Activated CD8-positive, alpha-beta memory T cell treated with anti-CD3 and anti-CD28 coated beads, Interleukin-2, amount 10 ng/mL, durations not matched to agents 7 days and 5 days (primary cell): ENCODE measurements at regions not wholly inside any gene's neighbourhood (a gene's known extent, or its start where the extent isn't known, plus 50 kb on each side); places are given as distances from the start of the nearest gene placed in this dataset.

Experiments
- ATAC-seq: fragments of 150-1000 bp; cut with Tn5 transposase; one replicate; pipeline ENCODE4 v1.10.0; 2021; ENCODE audit warnings: moderate library complexity
- CTCF ChIA-PET: fragments of 350-600 bp; sonication (Branson Sonifier 250); formaldehyde crosslinking; loops from one replicate; lab custom pipeline; 2021; ENCODE audit warnings: antibody characterized with exemption; lab: Charles Lee
- DNase-seq: peaks from one replicate; pipeline ENCODE4 v3.0.0-alpha.2; 2020
- H3K27ac Mint-ChIP-seq: one replicate; pipeline ENCODE4 v1.8.0; 2021; ENCODE audit warnings: mild to moderate bottlenecking, mixed read lengths
- H3K27me3 Mint-ChIP-seq: one replicate; pipeline ENCODE4 v1.8.0; 2021; ENCODE audit warnings: mixed read lengths
- H3K36me3 Mint-ChIP-seq: one replicate; pipeline ENCODE4 v1.8.0; 2021; ENCODE audit warnings: mild to moderate bottlenecking, mixed read lengths
- H3K4me1 Mint-ChIP-seq: one replicate; pipeline ENCODE4 v1.8.0; 2021; ENCODE audit warnings: mixed read lengths
- H3K4me3 Mint-ChIP-seq: one replicate; pipeline ENCODE4 v1.8.0; 2021; ENCODE audit warnings: mild to moderate bottlenecking, moderate library complexity, mixed read lengths
- H3K9me3 Mint-ChIP-seq: one replicate; pipeline ENCODE4 v1.8.0; 2022; ENCODE audit warnings: low read depth, mixed read lengths

- CTCF ChIA-PET, result no interaction called here
- no peak overlapping the region for H3K27ac Mint-ChIP-seq
- DNase-seq (no peak), ATAC-seq (no peak)
- H3K9me3 Mint-ChIP-seq, result no peaks in the 10 kb centered on the region
- no peak overlapping the region for H3K4me3 Mint-ChIP-seq
- H3K4me1 Mint-ChIP-seq, result no peaks in the 10 kb centered on the region
- H3K27me3 Mint-ChIP-seq, result no peaks in the 10 kb centered on the region
- H3K36me3 Mint-ChIP-seq, result no peaks in the 10 kb centered on the region
These were observed 50.3 kb downstream of the PLXNA1 start for GRCh38 chr3:127033171-127033570.

GRCh38 chr3:127033786-127034185 is 50.9 kb downstream of the PLXNA1 start:
- DNase-seq (no peak), ATAC-seq (no peak)
- Mint-ChIP-seq H3K9me3 (no peaks in the 10 kb centered on the region), H3K4me3 (no peak overlapping the region), H3K27me3 (no peaks in the 10 kb centered on the region), H3K36me3 (no peaks in the 10 kb centered on the region), H3K27ac (no peak overlapping the region), H3K4me1 (no peaks in the 10 kb centered on the region)
- CTCF ChIA-PET, result no interaction called here

GRCh38 chr3:127034195-127034989 is 51.5 kb downstream of the PLXNA1 start:
- CTCF ChIA-PET, result no interaction called here
- H3K27me3 Mint-ChIP-seq, result no peaks in the 10 kb centered on the region
- no peak for ATAC-seq
- no peak overlapping the region for H3K4me3 Mint-ChIP-seq
- DNase-seq, result no peak
- no peaks in the 10 kb centered on the region for H3K36me3 Mint-ChIP-seq
- no peak overlapping the region for H3K27ac Mint-ChIP-seq
- no peaks in the 10 kb centered on the region for H3K9me3 Mint-ChIP-seq
- H3K4me1 Mint-ChIP-seq, result no peaks in the 10 kb centered on the region

GRCh38 chr3:127034990-127035652 is 52.2 kb downstream of the PLXNA1 start:
- CTCF ChIA-PET, result no interaction called here
- no peak overlapping the region for H3K4me3 Mint-ChIP-seq

GRCh38 chr3:127035677-127036076 is 52.8 kb downstream of the PLXNA1 start:
- Mint-ChIP-seq H3K27ac (no peak overlapping the region), H3K9me3 (no peaks in the 10 kb centered on the region), H3K4me3 (no peak overlapping the region), H3K4me1 (no peaks in the 10 kb centered on the region), H3K27me3 (no peaks in the 10 kb centered on the region), H3K36me3 (no peaks in the 10 kb centered on the region)
- ATAC-seq (no peak), DNase-seq (no peak)
- CTCF ChIA-PET, result no interaction called here

More at GRCh38 chr3:127034990-127035652, 52.2 kb downstream of the PLXNA1 start:
- Mint-ChIP-seq H3K27ac (no peak overlapping the region), H3K36me3 (no peaks in the 10 kb centered on the region), H3K27me3 (no peaks in the 10 kb centered on the region), H3K4me1 (no peaks in the 10 kb centered on the region), H3K9me3 (no peaks in the 10 kb centered on the region)
- no peak for ATAC-seq
- DNase-seq, result no peak

- Mint-ChIP-seq H3K27ac (no peak overlapping the region), H3K4me3 (no peak overlapping the region), H3K36me3 (no peaks in the 10 kb centered on the region), H3K27me3 (no peaks in the 10 kb centered on the region), H3K4me1 (no peaks in the 10 kb centered on the region), H3K9me3 (no peaks in the 10 kb centered on the region)
- ATAC-seq (no peak), DNase-seq (no peak)
- CTCF ChIA-PET, result no interaction called here
These were observed 53.5 kb downstream of the PLXNA1 start for GRCh38 chr3:127036209-127037020.

- Mint-ChIP-seq H3K4me1 (no peaks in the 10 kb centered on the region), H3K4me3 (no peak overlapping the region), H3K36me3 (no peaks in the 10 kb centered on the region), H3K27me3 (no peaks in the 10 kb centered on the region), H3K9me3 (no peaks in the 10 kb centered on the region), H3K27ac (no peak overlapping the region)
- DNase-seq, result no peak
- CTCF ChIA-PET, result no interaction called here
- ATAC-seq, result no peak
These were observed 54.1 kb downstream of the PLXNA1 start for GRCh38 chr3:127037021-127037400.

GRCh38 chr3:127037418-127037841 is 54.5 kb downstream of the PLXNA1 start:
- H3K27ac Mint-ChIP-seq, result no peak overlapping the region
- no peaks in the 10 kb centered on the region for H3K9me3 Mint-ChIP-seq
- DNase-seq (no peak), ATAC-seq (no peak)
- no peaks in the 10 kb centered on the region for H3K36me3 Mint-ChIP-seq
- H3K4me1 Mint-ChIP-seq, result no peaks in the 10 kb centered on the region
- CTCF ChIA-PET, result no interaction called here
- no peaks in the 10 kb centered on the region for H3K27me3 Mint-ChIP-seq
- H3K4me3 Mint-ChIP-seq, result no peak overlapping the region

GRCh38 chr3:127037971-127038446 is 55.1 kb downstream of the PLXNA1 start:
- Mint-ChIP-seq H3K4me3 (no peak overlapping the region), H3K27me3 (no peaks in the 10 kb centered on the region), H3K4me1 (no peaks in the 10 kb centered on the region), H3K36me3 (no peaks in the 10 kb centered on the region), H3K27ac (no peak overlapping the region), H3K9me3 (no peaks in the 10 kb centered on the region)
- CTCF ChIA-PET, result no interaction called here
- ATAC-seq, result no peak
- DNase-seq, result no peak

GRCh38 chr3:127038466-127038865 is 55.6 kb downstream of the PLXNA1 start:
- H3K27me3 Mint-ChIP-seq, result no peaks in the 10 kb centered on the region
- H3K4me1 Mint-ChIP-seq, result no peaks in the 10 kb centered on the region
- H3K9me3 Mint-ChIP-seq, result no peaks in the 10 kb centered on the region
- no peaks in the 10 kb centered on the region for H3K36me3 Mint-ChIP-seq
- DNase-seq (no peak), ATAC-seq (no peak)
- CTCF ChIA-PET, result no interaction called here
- H3K27ac Mint-ChIP-seq, result no peak overlapping the region
- no peak overlapping the region for H3K4me3 Mint-ChIP-seq

GRCh38 chr3:127038923-127039581 is 56.1 kb downstream of the PLXNA1 start:
- no peak overlapping the region for H3K4me3 Mint-ChIP-seq
- H3K9me3 Mint-ChIP-seq, result no peaks in the 10 kb centered on the region
- no peaks in the 10 kb centered on the region for H3K27me3 Mint-ChIP-seq
- DNase-seq (no peak), ATAC-seq (no peak)
- CTCF ChIA-PET, result no interaction called here
- no peaks in the 10 kb centered on the region for H3K4me1 Mint-ChIP-seq
- no peak overlapping the region for H3K27ac Mint-ChIP-seq
- no peaks in the 10 kb centered on the region for H3K36me3 Mint-ChIP-seq

- H3K36me3 Mint-ChIP-seq, result no peaks in the 10 kb centered on the region
- no peak for ATAC-seq
- H3K4me3 Mint-ChIP-seq, result no peak overlapping the region
- CTCF ChIA-PET, result no interaction called here
- no peak overlapping the region for H3K27ac Mint-ChIP-seq
- no peaks in the 10 kb centered on the region for H3K9me3 Mint-ChIP-seq
- no peaks in the 10 kb centered on the region for H3K27me3 Mint-ChIP-seq
- H3K4me1 Mint-ChIP-seq, result no peaks in the 10 kb centered on the region
- DNase-seq, result no peak
These were observed 56.8 kb downstream of the PLXNA1 start for GRCh38 chr3:127039719-127040118.

GRCh38 chr3:127040216-127040615 is 57.3 kb downstream of the PLXNA1 start:
- CTCF ChIA-PET, result no interaction called here
- no peaks in the 10 kb centered on the region for H3K4me1 Mint-ChIP-seq
- H3K36me3 Mint-ChIP-seq, result no peaks in the 10 kb centered on the region
- no peak for DNase-seq
- no peak for ATAC-seq
- H3K27me3 Mint-ChIP-seq, result no peaks in the 10 kb centered on the region
- no peak overlapping the region for H3K27ac Mint-ChIP-seq
- H3K4me3 Mint-ChIP-seq, result no peak overlapping the region
- no peaks in the 10 kb centered on the region for H3K9me3 Mint-ChIP-seq
